Muscle layer of duodenum (tissue), 2 donors: ENCODE measurements at regions not wholly inside any gene's neighbourhood (a gene's known extent, or its start where the extent isn't known, plus 50 kb on each side); places are given as distances from the start of the nearest gene placed in this dataset.
"Not testable (repeated sequence)": the region's sequence is repeated elsewhere in the genome, so short reads cannot be mapped to it uniquely, and the experiment has no call there.

Experiments
- H3K27ac ChIP-seq: one replicate; pipeline ENCODE4 v1.7.0; 2013; ENCODE audit warnings: mild to moderate bottlenecking, low read length
- H3K27me3 ChIP-seq: one replicate; pipeline ENCODE4 v1.7.0; 2013; ENCODE audit warnings: low read depth, mild to moderate bottlenecking, control low read depth, low read length
- H3K36me3 ChIP-seq, 2 donors: one replicate each; pipeline ENCODE4 v1.7.0; 2013; ENCODE audit warnings: low read length in 2 of 2, control low read depth in 1 of 2, mild to moderate bottlenecking in 1 of 2; ENCODE audit not compliant: insufficient read depth in 2 of 2, control insufficient read depth in 1 of 2
- H3K4me1 ChIP-seq, 2 donors: one replicate each; pipeline ENCODE4 v1.7.0; 2013; ENCODE audit warnings: low read length in 2 of 2, mild to moderate bottlenecking in 2 of 2, control low read depth in 1 of 2, moderate library complexity in 1 of 2; ENCODE audit not compliant: insufficient read depth in 2 of 2, control insufficient read depth in 1 of 2
- H3K4me3 ChIP-seq, 2 donors: one replicate each; pipeline ENCODE4 v1.7.0; 2013; ENCODE audit warnings: low read length in 2 of 2, low read depth in 1 of 2, mild to moderate bottlenecking in 1 of 2
- H3K9me3 ChIP-seq, 2 donors: one replicate each; pipeline ENCODE4 v1.7.0; 2013; ENCODE audit warnings: low read length in 2 of 2, control low read depth in 1 of 2, mild to moderate bottlenecking in 1 of 2; ENCODE audit not compliant: control insufficient read depth in 1 of 2
- donor health status: healthy.

- no peaks in the 10 kb centered on the region for H3K4me1 ChIP-seq
- no peak overlapping the region for H3K4me3 ChIP-seq
- no peaks in the 10 kb centered on the region for H3K27me3 ChIP-seq
- H3K36me3 ChIP-seq, result no peaks in the 10 kb centered on the region
- H3K27ac ChIP-seq, result no peak overlapping the region
- no peaks in the 10 kb centered on the region for H3K9me3 ChIP-seq
Measured at GRCh38 chr6:2611092-2611491, 139.6 kb downstream of the MYLK4 start.

- H3K4me1 ChIP-seq, result no peaks in the 10 kb centered on the region
- no peak overlapping the region for H3K27ac ChIP-seq
- no peaks in the 10 kb centered on the region for H3K36me3 ChIP-seq
- no peaks in the 10 kb centered on the region for H3K27me3 ChIP-seq
- H3K4me3 ChIP-seq, result no peak overlapping the region
- no peaks in the 10 kb centered on the region for H3K9me3 ChIP-seq
Measured at GRCh38 chr6:2608503-2608902, 142.2 kb downstream of the MYLK4 start.

DNA sequence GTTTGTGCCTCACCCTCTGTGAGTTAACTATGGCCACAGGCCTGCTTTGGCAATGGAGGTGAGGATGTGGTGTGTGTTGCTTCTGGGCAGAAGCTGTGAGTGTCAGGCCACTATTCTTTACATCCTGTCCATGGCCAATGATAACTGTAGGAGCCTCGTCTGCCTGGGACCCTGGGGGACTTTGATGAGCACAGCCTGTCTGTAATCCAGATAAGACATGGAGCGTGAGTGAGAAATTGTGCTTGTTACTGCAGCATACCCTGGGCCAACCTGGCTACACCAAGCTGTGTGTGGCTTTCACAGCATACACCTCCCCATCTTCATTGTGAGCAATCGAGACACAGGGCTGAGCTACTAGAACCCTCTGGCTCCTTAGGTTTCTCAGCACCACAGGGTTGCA is 150.4 kb downstream of the MYLK4 start:
- H3K4me3 ChIP-seq, result no peak overlapping the region
- H3K36me3 ChIP-seq, result no peaks in the 10 kb centered on the region
- H3K27me3 ChIP-seq, result no peaks in the 10 kb centered on the region
- no peaks in the 10 kb centered on the region for H3K9me3 ChIP-seq
- H3K4me1 ChIP-seq, result no peaks in the 10 kb centered on the region
- H3K27ac ChIP-seq, result no peak overlapping the region

DNA sequence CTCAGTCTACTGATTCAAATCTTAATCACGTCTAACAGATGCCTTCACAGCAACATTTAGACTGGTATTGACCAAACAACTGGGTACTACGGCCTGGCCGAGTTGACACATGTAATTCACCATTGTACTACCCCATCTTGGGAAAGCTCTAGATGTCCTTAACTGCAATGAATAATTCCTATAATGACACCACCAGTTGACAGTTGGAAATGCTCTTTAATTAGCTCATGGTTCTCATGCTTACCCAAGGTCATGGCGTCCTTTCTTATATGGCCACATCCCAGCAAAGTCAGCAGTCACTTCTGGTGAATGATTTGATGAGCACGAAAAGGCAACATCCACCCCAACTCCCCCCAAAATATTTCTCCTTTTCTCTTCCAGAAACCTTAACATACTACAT is 150.9 kb downstream of the MYLK4 start:
- H3K4me3 ChIP-seq, result no peak overlapping the region
- no peak overlapping the region for H3K27ac ChIP-seq
- no peaks in the 10 kb centered on the region for H3K27me3 ChIP-seq
- H3K36me3 ChIP-seq, result no peaks in the 10 kb centered on the region
- no peaks in the 10 kb centered on the region for H3K4me1 ChIP-seq
- H3K9me3 ChIP-seq, result no peaks in the 10 kb centered on the region

DNA sequence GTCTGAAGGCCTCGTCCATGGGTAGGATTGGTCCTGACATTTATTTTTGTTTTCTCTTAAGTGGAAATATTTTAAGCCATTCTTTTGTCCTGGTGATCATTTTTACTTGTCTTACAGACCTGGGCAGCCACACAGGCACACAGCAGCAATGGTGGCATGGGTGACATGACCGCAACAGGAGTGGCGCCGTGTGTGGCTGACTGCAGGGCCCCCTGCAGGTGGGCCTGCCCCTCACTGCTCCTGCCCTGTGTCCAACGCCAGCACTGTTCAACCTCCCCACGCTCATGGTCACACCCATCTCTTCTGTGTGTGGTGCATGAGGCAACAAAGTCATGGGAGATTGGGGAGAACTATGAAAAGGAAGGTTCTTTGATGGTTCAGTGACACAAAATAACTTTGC is 151.9 kb downstream of the MYLK4 start:
- H3K4me3 ChIP-seq, result no peak overlapping the region
- H3K27ac ChIP-seq, result no peak overlapping the region
- no peaks in the 10 kb centered on the region for H3K27me3 ChIP-seq
- H3K9me3 ChIP-seq, result no peaks in the 10 kb centered on the region
- no peaks in the 10 kb centered on the region for H3K36me3 ChIP-seq
- no peaks in the 10 kb centered on the region for H3K4me1 ChIP-seq

DNA sequence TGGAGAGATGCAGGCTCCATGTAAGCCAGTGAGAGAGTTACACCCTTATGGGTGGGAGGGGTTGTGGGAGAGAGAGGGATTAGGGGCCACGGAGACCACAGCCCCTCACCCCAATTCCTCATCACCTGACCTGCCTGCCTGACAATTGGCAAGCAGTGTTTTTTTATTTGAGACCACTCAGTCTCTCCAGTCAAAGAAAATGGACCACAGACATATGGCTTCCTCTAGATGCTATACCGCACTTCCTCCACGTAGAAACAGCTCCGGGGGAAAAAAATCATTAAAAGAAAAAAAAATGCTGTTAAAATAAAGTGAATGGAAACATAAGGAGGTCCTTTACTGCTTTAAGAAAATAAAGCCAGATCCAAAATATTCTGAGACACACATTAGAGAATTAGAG is 152.7 kb downstream of the MYLK4 start:
- no peaks in the 10 kb centered on the region for H3K36me3 ChIP-seq
- H3K9me3 ChIP-seq, result no peaks in the 10 kb centered on the region
- no peaks in the 10 kb centered on the region for H3K4me1 ChIP-seq
- H3K27me3 ChIP-seq, result no peaks in the 10 kb centered on the region
- no peak overlapping the region for H3K4me3 ChIP-seq
- no peak overlapping the region for H3K27ac ChIP-seq

DNA sequence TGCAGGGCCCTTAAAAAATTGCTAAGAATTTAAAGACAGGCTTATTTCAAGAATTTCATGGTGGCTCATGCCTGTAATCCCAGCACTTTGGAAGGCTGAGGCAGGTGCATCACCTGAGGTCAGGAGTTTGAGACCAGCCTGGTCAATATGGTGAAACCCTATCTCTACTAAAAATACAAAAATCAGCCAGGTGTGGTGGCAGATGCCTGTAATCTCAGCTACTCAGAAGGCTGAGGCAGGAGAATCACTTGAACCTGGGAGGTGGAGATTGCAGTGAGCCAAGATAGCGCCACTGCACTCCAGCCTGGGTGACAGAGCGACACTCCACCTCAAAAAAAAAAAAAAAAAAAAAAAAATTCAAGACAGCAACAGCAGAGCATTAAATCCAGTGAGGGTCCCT is 153.3 kb downstream of the MYLK4 start:
- H3K27me3 ChIP-seq, H3K9me3 ChIP-seq, H3K4me1 ChIP-seq, H3K36me3 ChIP-seq, H3K4me3 ChIP-seq, H3K27ac ChIP-seq: not testable (repeated sequence)

DNA sequence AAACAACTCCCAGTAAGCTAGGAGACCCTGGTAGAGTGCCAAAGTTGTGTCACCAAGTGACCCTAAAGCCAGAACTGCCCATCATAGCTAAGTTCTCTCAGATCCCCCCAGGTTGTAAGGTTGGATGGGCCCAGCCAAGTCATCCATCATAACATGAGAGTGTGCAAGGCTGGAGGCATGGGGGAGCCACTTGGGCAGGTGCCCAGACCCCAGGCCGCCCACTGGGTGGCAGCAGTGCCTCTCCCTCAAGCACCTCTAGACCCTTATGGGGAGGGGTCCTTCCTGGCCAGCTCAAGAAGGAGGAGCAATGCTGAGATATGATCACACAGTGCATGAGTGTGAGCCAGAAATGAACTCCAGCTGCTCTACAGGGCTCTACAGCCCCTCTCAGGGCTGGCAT is 154.5 kb downstream of the MYLK4 start:
- Histone ChIP-seq H3K9me3 (no peaks in the 10 kb centered on the region), H3K27ac (no peak overlapping the region), H3K4me3 (no peak overlapping the region), H3K36me3 (no peaks in the 10 kb centered on the region), H3K27me3 (no peaks in the 10 kb centered on the region), H3K4me1 (no peaks in the 10 kb centered on the region)

DNA sequence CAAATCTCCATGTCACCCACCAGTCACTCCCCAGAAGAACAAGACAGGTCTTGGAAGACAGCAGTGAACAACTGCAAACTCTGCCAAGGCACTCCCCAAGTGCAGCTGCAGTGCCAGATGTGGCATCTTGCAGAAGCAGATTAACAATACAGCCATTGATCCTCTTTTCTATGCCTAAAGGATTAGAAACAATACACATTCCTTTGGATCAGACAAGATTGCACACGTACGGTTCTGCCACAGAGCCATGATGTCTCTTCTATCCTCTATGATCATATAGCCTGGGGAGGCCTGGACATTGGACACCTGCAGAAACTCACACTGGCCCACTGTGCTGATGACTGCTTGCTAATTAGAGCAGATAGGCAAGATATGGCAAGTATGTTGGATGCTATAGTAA is 155.9 kb downstream of the MYLK4 start:
- Histone ChIP-seq H3K27me3 (no peaks in the 10 kb centered on the region), H3K9me3 (no peaks in the 10 kb centered on the region), H3K4me1 (no peaks in the 10 kb centered on the region), H3K4me3 (no peak overlapping the region), H3K36me3 (no peaks in the 10 kb centered on the region), H3K27ac (no peak overlapping the region)

DNA sequence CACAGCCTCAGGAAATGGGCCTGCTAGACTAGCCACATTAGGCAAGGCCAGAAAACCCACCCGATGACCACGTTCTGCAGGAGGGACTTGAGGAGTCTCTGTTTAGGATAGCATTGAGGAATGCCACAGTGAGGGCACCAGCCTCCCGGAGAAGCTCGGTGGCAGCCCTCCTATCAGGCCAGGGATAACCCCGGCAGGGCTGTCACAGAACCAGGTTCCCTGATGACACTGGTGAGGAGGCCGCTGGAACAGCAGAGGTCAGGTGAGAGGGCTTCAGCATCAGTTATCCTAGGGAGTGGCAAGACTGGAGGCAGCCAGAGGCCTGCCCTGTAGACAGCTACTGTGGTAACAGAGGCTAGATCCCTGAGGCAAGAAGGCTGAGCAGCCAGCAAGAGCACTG is 157.6 kb downstream of the MYLK4 start:
- Histone ChIP-seq H3K36me3 (no peaks in the 10 kb centered on the region), H3K9me3 (no peaks in the 10 kb centered on the region), H3K27ac (no peak overlapping the region), H3K4me1 (no peaks in the 10 kb centered on the region), H3K27me3 (no peaks in the 10 kb centered on the region), H3K4me3 (no peak overlapping the region)

GRCh38 chr6:2589171-2589661 is 161.5 kb downstream of the MYLK4 start:
- H3K4me3 ChIP-seq, result no peak overlapping the region
- no peak overlapping the region for H3K27ac ChIP-seq
- H3K4me1 ChIP-seq, result no peaks in the 10 kb centered on the region
- H3K36me3 ChIP-seq, result no peaks in the 10 kb centered on the region
- H3K9me3 ChIP-seq, result peaks cover 0 to 10% of the 10 kb centered on the region in 2 donors
- H3K27me3 ChIP-seq, result no peaks in the 10 kb centered on the region

- peaks cover 0 to 12% of the 10 kb centered on the region in 2 donors for H3K9me3 ChIP-seq
- no peaks in the 10 kb centered on the region for H3K4me1 ChIP-seq
- no peaks in the 10 kb centered on the region for H3K27me3 ChIP-seq
- no peaks in the 10 kb centered on the region for H3K36me3 ChIP-seq
- H3K4me3 ChIP-seq, result no peak overlapping the region
- no peak overlapping the region for H3K27ac ChIP-seq
Measured at GRCh38 chr6:2583459-2583858, 167.3 kb downstream of the MYLK4 start.
